ENCODE measurements at regions not wholly inside any gene's neighbourhood (a gene's known extent, or its start where the extent isn't known, plus 50 kb on each side); places are given as distances from the start of the nearest gene placed in this dataset.
"Not testable (repeated sequence)": the region's sequence is repeated elsewhere in the genome, so short reads cannot be mapped to it uniquely, and the experiment has no call there.

- DNase-seq (ENCODE audit: low read depth in 1 of 2, low spot score in 1 of 2), result peak in 1 of 2 experiments; percentile 86
- in situ Hi-C loops (cut with HindIII; ENCODE audit: low pct_unique_long_range_greater_than_20kb, low sequenced_read_pairs), result no loop called here
- no peak for TF ChIP-seq JUND (IDR thresholded peaks at IDR 0.05; ENCODE audit: low read depth)
Measured at GRCh38 chr7:67470256-67470751, 473.7 kb downstream of the TYW1 start.

- TF ChIP-seq JUND (IDR thresholded peaks at IDR 0.05; ENCODE audit: low read depth), result no peak
- no peak for DNase-seq (ENCODE audit: low read depth in 1 of 2, low spot score in 1 of 2)
- in situ Hi-C loops (cut with HindIII; ENCODE audit: low pct_unique_long_range_greater_than_20kb, low sequenced_read_pairs), result no loop called here
Measured at GRCh38 chr7:67475293-67475692, 478.7 kb downstream of the TYW1 start.

- TF ChIP-seq JUND (IDR thresholded peaks at IDR 0.05; ENCODE audit: low read depth), result no peak
- in situ Hi-C loops (cut with HindIII; ENCODE audit: low pct_unique_long_range_greater_than_20kb, low sequenced_read_pairs), result no loop called here
- DNase-seq (ENCODE audit: low read depth in 1 of 2, low spot score in 1 of 2), result no peak
Measured at GRCh38 chr7:67478066-67478465, 481.4 kb downstream of the TYW1 start.

- TF ChIP-seq JUND (IDR thresholded peaks at IDR 0.05; ENCODE audit: low read depth), result no peak
- in situ Hi-C loops (cut with HindIII; ENCODE audit: low pct_unique_long_range_greater_than_20kb, low sequenced_read_pairs), result no loop called here
- DNase-seq (ENCODE audit: low read depth in 1 of 2, low spot score in 1 of 2), result peak; percentile 64 to 80
Measured at GRCh38 chr7:67484244-67484751, 487.7 kb downstream of the TYW1 start.

GRCh38 chr7:67486401-67486800 lies 489.8 kb downstream of the TYW1 start:
- in situ Hi-C loops (cut with HindIII; ENCODE audit: low pct_unique_long_range_greater_than_20kb, low sequenced_read_pairs), result no loop called here
- no peak for TF ChIP-seq JUND (IDR thresholded peaks at IDR 0.05; ENCODE audit: low read depth)
- no peak for DNase-seq (ENCODE audit: low read depth in 1 of 2, low spot score in 1 of 2)

GRCh38 chr7:67487316-67487715 lies 490.7 kb downstream of the TYW1 start:
- DNase-seq (ENCODE audit: low read depth in 1 of 2, low spot score in 1 of 2), result no peak
- in situ Hi-C loops (cut with HindIII; ENCODE audit: low pct_unique_long_range_greater_than_20kb, low sequenced_read_pairs), result no loop called here
- TF ChIP-seq JUND (IDR thresholded peaks at IDR 0.05; ENCODE audit: low read depth), result no peak

GRCh38 chr7:67489881-67490280 lies 493.2 kb downstream of the TYW1 start:
- in situ Hi-C loops (cut with HindIII; ENCODE audit: low pct_unique_long_range_greater_than_20kb, low sequenced_read_pairs), result no loop called here
- no peak for TF ChIP-seq JUND (IDR thresholded peaks at IDR 0.05; ENCODE audit: low read depth)

GRCh38 chr7:67493366-67493765 lies 496.7 kb downstream of the TYW1 start:
- in situ Hi-C loops (cut with HindIII; ENCODE audit: low pct_unique_long_range_greater_than_20kb, low sequenced_read_pairs), result no loop called here
- no peak for TF ChIP-seq JUND (IDR thresholded peaks at IDR 0.05; ENCODE audit: low read depth)

More at GRCh38 chr7:67489881-67490280, 493.2 kb downstream of the TYW1 start:
- no peak for DNase-seq (ENCODE audit: low read depth in 1 of 2, low spot score in 1 of 2)

GRCh38 chr7:67496589-67496988 lies 500.0 kb downstream of the TYW1 start:
- in situ Hi-C loops (cut with HindIII; ENCODE audit: low pct_unique_long_range_greater_than_20kb, low sequenced_read_pairs), result no loop called here
- TF ChIP-seq JUND (IDR thresholded peaks at IDR 0.05; ENCODE audit: low read depth), result no peak
- DNase-seq (ENCODE audit: low read depth in 1 of 2, low spot score in 1 of 2), result no peak

More at GRCh38 chr7:67493366-67493765, 496.7 kb downstream of the TYW1 start:
- no peak for DNase-seq (ENCODE audit: low read depth in 1 of 2, low spot score in 1 of 2)

- DNase-seq (ENCODE audit: low read depth in 1 of 2, low spot score in 1 of 2); in situ Hi-C loops (cut with HindIII; ENCODE audit: low pct_unique_long_range_greater_than_20kb, low sequenced_read_pairs): not testable (repeated sequence)
Measured at GRCh38 chr7:67497914-67498313, 501.3 kb downstream of the TYW1 start.

- no peak for TF ChIP-seq JUND (IDR thresholded peaks at IDR 0.05; ENCODE audit: low read depth)
- no peak for DNase-seq (ENCODE audit: low read depth in 1 of 2, low spot score in 1 of 2)
- in situ Hi-C loops (cut with HindIII; ENCODE audit: low pct_unique_long_range_greater_than_20kb, low sequenced_read_pairs), result no loop called here
Measured at GRCh38 chr7:67502929-67503328, 506.3 kb downstream of the TYW1 start.

GRCh38 chr7:67505449-67505848 lies 508.8 kb downstream of the TYW1 start:
- in situ Hi-C loops (cut with HindIII; ENCODE audit: low pct_unique_long_range_greater_than_20kb, low sequenced_read_pairs), result no loop called here
- DNase-seq (ENCODE audit: low read depth in 1 of 2, low spot score in 1 of 2), result no peak

GRCh38 chr7:67512481-67512880 lies 515.8 kb downstream of the TYW1 start:
- TF ChIP-seq JUND (IDR thresholded peaks at IDR 0.05; ENCODE audit: low read depth), result no peak
- no peak for DNase-seq (ENCODE audit: low read depth in 1 of 2, low spot score in 1 of 2)
- in situ Hi-C loops (cut with HindIII; ENCODE audit: low pct_unique_long_range_greater_than_20kb, low sequenced_read_pairs), result no loop called here

More at GRCh38 chr7:67505449-67505848, 508.8 kb downstream of the TYW1 start:
- no peak for TF ChIP-seq JUND (IDR thresholded peaks at IDR 0.05; ENCODE audit: low read depth)

GRCh38 chr7:67518580-67518979 lies 521.9 kb downstream of the TYW1 start:
- TF ChIP-seq JUND (IDR thresholded peaks at IDR 0.05; ENCODE audit: low read depth), result no peak
- no peak for DNase-seq (ENCODE audit: low read depth in 1 of 2, low spot score in 1 of 2)
- in situ Hi-C loops (cut with HindIII; ENCODE audit: low pct_unique_long_range_greater_than_20kb, low sequenced_read_pairs), result no loop called here
